ENCODE measurements at regions not wholly inside any gene's neighbourhood (a gene's known extent, or its start where the extent isn't known, plus 50 kb on each side); places are given as distances from the start of the nearest gene placed in this dataset.

DNA sequence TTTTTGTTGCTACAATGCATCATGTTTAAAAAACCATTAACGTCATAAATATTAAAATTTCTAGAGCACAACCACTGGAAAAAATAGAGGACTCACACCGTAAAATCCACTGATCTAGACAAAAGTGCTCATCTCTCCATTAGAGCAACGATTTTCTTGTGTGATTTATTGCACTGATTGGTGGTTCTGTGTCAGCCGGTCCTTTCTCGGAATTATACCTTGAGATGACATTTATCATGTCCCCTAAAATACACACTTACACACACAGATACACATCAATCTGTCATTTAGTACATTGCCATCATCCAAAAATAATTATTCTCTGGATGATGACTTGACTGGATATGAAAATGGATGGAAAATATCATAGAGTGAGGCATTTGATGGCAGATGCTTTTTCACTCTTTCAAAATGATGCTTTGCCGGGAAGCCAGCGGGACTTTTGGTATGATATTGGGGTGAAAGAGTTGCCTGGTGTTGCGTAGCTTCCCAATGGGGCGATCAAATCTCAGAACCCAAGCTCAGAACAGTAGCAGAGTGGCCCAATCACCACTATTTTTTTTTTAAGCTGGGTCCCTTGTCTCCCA is 226.6 kb downstream of the GAS1 start:
- Histone ChIP-seq H3K27me3 (ENCODE audit: insufficient read depth, low read depth, low read length) (no peaks in the 10 kb centered on the region), H3K36me3 (ENCODE audit: insufficient read depth, low read length) (no peaks in the 10 kb centered on the region), H3K9me3 (ENCODE audit: low read length) (no peaks in the 10 kb centered on the region), H4K20me1 (ENCODE audit: insufficient read depth) (no peaks in the 10 kb centered on the region), H3K9ac (ENCODE audit: low read length) (no peak overlapping the region), H2AFZ (ENCODE audit: low read depth, low read length) (no peak overlapping the region), H3K79me2 (replicated peaks; ENCODE audit: insufficient read depth, low read length) (no peaks in the 10 kb centered on the region), H3F3A (ENCODE audit: insufficient read depth, low read length, poor library complexity, severe bottlenecking) (no peaks in the 10 kb centered on the region), H3K4me2 (ENCODE audit: low read length) (no peak overlapping the region), H3K9me2 (ENCODE audit: insufficient read depth, low read length) (no peaks in the 10 kb centered on the region), H3K27ac (ENCODE audit: low read length) (peak overlapping the region; percentile 66), H3K4me3 (ENCODE audit: low read length) (peak overlapping the region; percentile 34)
- TF ChIP-seq MXI1 (conservative IDR thresholded peaks at IDR 0.05; ENCODE audit: poor library complexity, severe bottlenecking) (no peak), POLR2AphosphoS5 (IDR thresholded peaks at IDR 0.05) (peak; percentile 16)

DNA sequence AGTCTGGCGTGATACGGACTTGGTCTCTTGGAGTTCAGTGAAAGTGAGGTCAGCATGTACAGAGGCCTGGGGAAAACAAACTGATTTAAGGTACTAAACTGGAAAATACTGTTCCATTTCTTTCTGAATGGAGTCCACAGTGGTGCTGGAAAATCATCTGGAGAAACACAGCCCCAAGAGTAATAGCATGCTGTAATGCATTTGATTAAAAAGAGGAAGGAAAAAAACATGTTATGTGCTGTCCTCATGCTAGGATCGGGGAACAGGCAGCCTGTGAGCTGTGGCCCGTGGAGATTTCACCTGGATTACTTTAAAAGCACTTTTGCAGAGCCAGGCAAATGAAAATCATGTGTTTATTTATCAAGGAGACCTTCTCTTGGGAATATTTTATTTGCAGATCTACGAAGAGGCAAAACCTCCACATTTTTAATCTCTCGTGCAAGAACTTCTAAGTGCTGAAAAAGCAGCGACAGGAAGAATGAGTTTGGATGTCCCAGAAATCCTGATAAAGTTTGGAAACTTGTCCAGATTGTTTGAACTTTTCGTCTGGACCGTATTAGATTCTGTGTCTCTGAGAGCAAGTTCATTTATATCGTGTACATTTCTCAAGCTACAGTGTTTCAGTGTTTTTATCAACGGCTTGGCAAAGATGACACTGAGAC is 228.8 kb downstream of the GAS1 start:
- no peaks in the 10 kb centered on the region for H3K9me3 ChIP-seq (ENCODE audit: low read length)
- no peak for TF ChIP-seq CTCF (IDR thresholded peaks at IDR 0.05; ENCODE audit: poor library complexity, severe bottlenecking)
- no peak for TF ChIP-seq TAF1 (IDR thresholded peaks at IDR 0.05; ENCODE audit: low read depth)
- no peak for TF ChIP-seq RAD21 (conservative IDR thresholded peaks at IDR 0.05)
- TF ChIP-seq EZH2 (IDR thresholded peaks at IDR 0.05; ENCODE audit: borderline replicate concordance, insufficient read depth, low read length, poor library complexity, severe bottlenecking), result no peak
- no peak for TF ChIP-seq EP300 (conservative IDR thresholded peaks at IDR 0.05; ENCODE audit: poor library complexity, severe bottlenecking)
- no peak overlapping the region for H3K4me2 ChIP-seq (ENCODE audit: low read length)
- H3K27me3 ChIP-seq (ENCODE audit: insufficient read depth, low read depth, low read length), result no peaks in the 10 kb centered on the region
- no peaks in the 10 kb centered on the region for H3F3A ChIP-seq (ENCODE audit: insufficient read depth, low read length, poor library complexity, severe bottlenecking)
- no peaks in the 10 kb centered on the region for H3K36me3 ChIP-seq (ENCODE audit: insufficient read depth, low read length)
- no peak overlapping the region for H3K9ac ChIP-seq (ENCODE audit: low read length)
- no peaks in the 10 kb centered on the region for H3K9me2 ChIP-seq (ENCODE audit: insufficient read depth, low read length)
- H3K79me2 ChIP-seq (replicated peaks; ENCODE audit: insufficient read depth, low read length), result no peaks in the 10 kb centered on the region
- no peak overlapping the region for H3K4me3 ChIP-seq (ENCODE audit: low read length)
- no peaks in the 10 kb centered on the region for H4K20me1 ChIP-seq (ENCODE audit: insufficient read depth)
- H2AFZ ChIP-seq (ENCODE audit: low read depth, low read length), result no peak overlapping the region
- no peak overlapping the region for H3K27ac ChIP-seq (ENCODE audit: low read length)

DNA sequence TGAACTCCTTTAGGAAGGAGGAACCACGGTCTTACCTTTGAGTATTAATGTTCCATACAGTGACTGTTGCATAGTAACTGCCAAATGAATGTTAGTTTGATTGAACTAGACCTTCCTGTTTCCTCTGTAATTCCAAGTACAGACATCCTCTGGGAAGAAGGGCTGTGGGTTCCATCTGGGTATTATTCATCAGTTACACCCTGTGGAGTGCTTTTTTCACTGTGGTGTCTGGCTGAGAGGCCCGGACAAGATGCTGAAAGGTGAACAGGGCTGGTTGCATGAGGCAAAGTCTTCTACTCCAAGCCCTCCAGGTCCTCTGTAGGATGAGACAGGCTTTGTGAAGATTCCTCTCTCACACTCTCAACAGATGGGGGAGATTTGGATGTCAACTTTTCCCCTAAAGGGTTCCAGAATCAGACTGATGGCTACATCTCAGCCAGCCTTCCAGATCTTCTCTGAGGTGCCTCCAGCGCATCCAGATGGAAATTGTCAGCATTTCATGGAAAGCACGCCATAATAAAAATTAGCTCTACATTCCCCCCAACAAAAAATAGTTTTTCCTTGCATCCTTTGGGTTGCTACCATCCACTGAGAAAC is 230.9 kb downstream of the GAS1 start:
- H3K9me3 ChIP-seq (ENCODE audit: low read length), result no peaks in the 10 kb centered on the region
- no peaks in the 10 kb centered on the region for H3K9me2 ChIP-seq (ENCODE audit: insufficient read depth, low read length)
- no peak overlapping the region for H3K9ac ChIP-seq (ENCODE audit: low read length)
- no peaks in the 10 kb centered on the region for H4K20me1 ChIP-seq (ENCODE audit: insufficient read depth)
- H3K4me3 ChIP-seq (ENCODE audit: low read length), result no peak overlapping the region
- no peak for TF ChIP-seq TAF1 (IDR thresholded peaks at IDR 0.05; ENCODE audit: low read depth)
- TF ChIP-seq MXI1 (conservative IDR thresholded peaks at IDR 0.05; ENCODE audit: poor library complexity, severe bottlenecking), result no peak
- no peak for TF ChIP-seq CTCF (IDR thresholded peaks at IDR 0.05; ENCODE audit: poor library complexity, severe bottlenecking)
- no peak for TF ChIP-seq EP300 (conservative IDR thresholded peaks at IDR 0.05; ENCODE audit: poor library complexity, severe bottlenecking)
- TF ChIP-seq SMC3 (conservative IDR thresholded peaks at IDR 0.05; ENCODE audit: poor library complexity), result no peak
- no peak for TF ChIP-seq POLR2AphosphoS5 (IDR thresholded peaks at IDR 0.05)
- no peak for TF ChIP-seq REST (IDR thresholded peaks at IDR 0.05; ENCODE audit: borderline replicate concordance)
- no peak for TF ChIP-seq EZH2 (IDR thresholded peaks at IDR 0.05; ENCODE audit: borderline replicate concordance, insufficient read depth, low read length, poor library complexity, severe bottlenecking)
- TF ChIP-seq RAD21 (conservative IDR thresholded peaks at IDR 0.05), result no peak
- no peaks in the 10 kb centered on the region for H3K79me2 ChIP-seq (replicated peaks; ENCODE audit: insufficient read depth, low read length)
- no peaks in the 10 kb centered on the region for H3K36me3 ChIP-seq (ENCODE audit: insufficient read depth, low read length)
- no peak overlapping the region for H3K27ac ChIP-seq (ENCODE audit: low read length)
- no peaks in the 10 kb centered on the region for H3F3A ChIP-seq (ENCODE audit: insufficient read depth, low read length, poor library complexity, severe bottlenecking)
- no peak overlapping the region for H2AFZ ChIP-seq (ENCODE audit: low read depth, low read length)
- no peaks in the 10 kb centered on the region for H3K27me3 ChIP-seq (ENCODE audit: insufficient read depth, low read depth, low read length)
- no peak overlapping the region for H3K4me2 ChIP-seq (ENCODE audit: low read length)

Data from neural cell (in vitro differentiated cells).